ENCODE measurements at regions not wholly inside any gene's neighbourhood (a gene's known extent, or its start where the extent isn't known, plus 50 kb on each side); places are given as distances from the start of the nearest gene placed in this dataset.

- H3K4me1 ChIP-seq (ENCODE audit: control insufficient read depth, insufficient read depth, low read length, poor library complexity, severe bottlenecking) = no peaks in the 10 kb centered on the region
- H3K9me3 ChIP-seq (ENCODE audit: control insufficient read depth in 2 of 2, low read length in 2 of 2) = peaks cover 0 to 7% of the 10 kb centered on the region in 2 experiments
- DNase-seq (no peak), ATAC-seq (ENCODE audit: low read depth in 2 of 2) (no peak)
- no peaks in the 10 kb centered on the region for H3K36me3 Mint-ChIP-seq
- H3K9me3 Mint-ChIP-seq = peaks cover 0 to 18% (median 6%) of the 10 kb centered on the region in 7 donors
- no peak overlapping the region for H3K27ac ChIP-seq (ENCODE audit: insufficient read depth, low read length, poor library complexity, severe bottlenecking)
- no peak overlapping the region for H3K4me3 Mint-ChIP-seq
- no peaks in the 10 kb centered on the region for H3K4me1 Mint-ChIP-seq
- H3K36me3 ChIP-seq (ENCODE audit: control insufficient read depth, insufficient read depth, low read length) = no peaks in the 10 kb centered on the region
- H3K27me3 ChIP-seq (ENCODE audit: control insufficient read depth, insufficient read depth, low read length) = no peaks in the 10 kb centered on the region
- H3K27me3 Mint-ChIP-seq = no peaks in the 10 kb centered on the region
- H3K27ac Mint-ChIP-seq = no peak overlapping the region
- no peak overlapping the region for H3K4me3 ChIP-seq (ENCODE audit: low read depth, low read length)
These were observed 706.3 kb upstream of the TENM3 start for GRCh38 chr4:181536811-181537434.

- no peak overlapping the region for H3K4me3 Mint-ChIP-seq
- peaks cover 0 to 14% (median 7%) of the 10 kb centered on the region in 7 donors for H3K9me3 Mint-ChIP-seq
- Histone ChIP-seq H3K9me3 (ENCODE audit: control insufficient read depth in 2 of 2, low read length in 2 of 2) (peaks cover 0 to 7% of the 10 kb centered on the region in 2 experiments), H3K4me3 (ENCODE audit: low read depth, low read length) (no peak overlapping the region), H3K4me1 (ENCODE audit: control insufficient read depth, insufficient read depth, low read length, poor library complexity, severe bottlenecking) (no peaks in the 10 kb centered on the region), H3K36me3 (ENCODE audit: control insufficient read depth, insufficient read depth, low read length) (no peaks in the 10 kb centered on the region), H3K27me3 (ENCODE audit: control insufficient read depth, insufficient read depth, low read length) (no peaks in the 10 kb centered on the region), H3K27ac (ENCODE audit: insufficient read depth, low read length, poor library complexity, severe bottlenecking) (no peak overlapping the region)
- ATAC-seq (ENCODE audit: low read depth in 2 of 2) (no peak), DNase-seq (no peak)
- no peaks in the 10 kb centered on the region for H3K4me1 Mint-ChIP-seq
- H3K36me3 Mint-ChIP-seq = no peaks in the 10 kb centered on the region
- H3K27me3 Mint-ChIP-seq = no peaks in the 10 kb centered on the region
- no peak overlapping the region for H3K27ac Mint-ChIP-seq
These were observed 704.8 kb upstream of the TENM3 start for GRCh38 chr4:181538431-181538830.

- no peak overlapping the region for H3K27ac ChIP-seq (ENCODE audit: insufficient read depth, low read length, poor library complexity, severe bottlenecking)
- Mint-ChIP-seq H3K36me3 (no peaks in the 10 kb centered on the region), H3K27ac (no peak overlapping the region), H3K4me3 (no peak overlapping the region), H3K27me3 (no peaks in the 10 kb centered on the region), H3K4me1 (no peaks in the 10 kb centered on the region), H3K9me3 (peaks cover 0 to 11% (median 7%) of the 10 kb centered on the region in 7 donors)
- no peak overlapping the region for H3K4me3 ChIP-seq (ENCODE audit: low read depth, low read length)
- ATAC-seq (ENCODE audit: low read depth in 2 of 2) (no peak), DNase-seq (no peak)
- no peaks in the 10 kb centered on the region for H3K36me3 ChIP-seq (ENCODE audit: control insufficient read depth, insufficient read depth, low read length)
- H3K9me3 ChIP-seq (ENCODE audit: control insufficient read depth in 2 of 2, low read length in 2 of 2) = peaks cover 0 to 2% of the 10 kb centered on the region in 2 experiments
- H3K4me1 ChIP-seq (ENCODE audit: control insufficient read depth, insufficient read depth, low read length, poor library complexity, severe bottlenecking) = no peaks in the 10 kb centered on the region
- H3K27me3 ChIP-seq (ENCODE audit: control insufficient read depth, insufficient read depth, low read length) = no peaks in the 10 kb centered on the region
These were observed 701.8 kb upstream of the TENM3 start for GRCh38 chr4:181541396-181541795.

GRCh38 chr4:181548873-181549575, 694.2 kb upstream of the TENM3 start:
- no peak overlapping the region for H3K4me3 Mint-ChIP-seq
- no peaks in the 10 kb centered on the region for H3K4me1 Mint-ChIP-seq
- Histone ChIP-seq H3K27ac (ENCODE audit: insufficient read depth, low read length, poor library complexity, severe bottlenecking) (no peak overlapping the region), H3K9me3 (ENCODE audit: control insufficient read depth in 2 of 2, low read length in 2 of 2) (no peaks in the 10 kb centered on the region), H3K4me1 (ENCODE audit: control insufficient read depth, insufficient read depth, low read length, poor library complexity, severe bottlenecking) (no peaks in the 10 kb centered on the region), H3K4me3 (ENCODE audit: low read depth, low read length) (no peak overlapping the region), H3K27me3 (ENCODE audit: control insufficient read depth, insufficient read depth, low read length) (no peaks in the 10 kb centered on the region), H3K36me3 (ENCODE audit: control insufficient read depth, insufficient read depth, low read length) (no peaks in the 10 kb centered on the region)
- H3K9me3 Mint-ChIP-seq = peaks cover 2 to 21% (median 4%) of the 10 kb centered on the region in 7 donors
- ATAC-seq (ENCODE audit: low read depth in 2 of 2) = no peak
- no peak overlapping the region for H3K27ac Mint-ChIP-seq
- no peaks in the 10 kb centered on the region for H3K27me3 Mint-ChIP-seq
- no peaks in the 10 kb centered on the region for H3K36me3 Mint-ChIP-seq
- DNase-seq = no peak

- Mint-ChIP-seq H3K4me1 (no peaks in the 10 kb centered on the region), H3K4me3 (no peak overlapping the region), H3K27me3 (no peaks in the 10 kb centered on the region), H3K27ac (no peak overlapping the region), H3K9me3 (peaks cover 2 to 18% (median 4%) of the 10 kb centered on the region in 7 donors), H3K36me3 (no peaks in the 10 kb centered on the region)
- H3K9me3 ChIP-seq (ENCODE audit: control insufficient read depth in 2 of 2, low read length in 2 of 2) = no peaks in the 10 kb centered on the region
- DNase-seq = no peak
- no peaks in the 10 kb centered on the region for H3K27me3 ChIP-seq (ENCODE audit: control insufficient read depth, insufficient read depth, low read length)
- H3K4me3 ChIP-seq (ENCODE audit: low read depth, low read length) = no peak overlapping the region
- ATAC-seq (ENCODE audit: low read depth in 2 of 2) = no peak
- H3K36me3 ChIP-seq (ENCODE audit: control insufficient read depth, insufficient read depth, low read length) = no peaks in the 10 kb centered on the region
- no peaks in the 10 kb centered on the region for H3K4me1 ChIP-seq (ENCODE audit: control insufficient read depth, insufficient read depth, low read length, poor library complexity, severe bottlenecking)
- no peak overlapping the region for H3K27ac ChIP-seq (ENCODE audit: insufficient read depth, low read length, poor library complexity, severe bottlenecking)
These were observed 693.5 kb upstream of the TENM3 start for GRCh38 chr4:181549576-181550188.

DNA sequence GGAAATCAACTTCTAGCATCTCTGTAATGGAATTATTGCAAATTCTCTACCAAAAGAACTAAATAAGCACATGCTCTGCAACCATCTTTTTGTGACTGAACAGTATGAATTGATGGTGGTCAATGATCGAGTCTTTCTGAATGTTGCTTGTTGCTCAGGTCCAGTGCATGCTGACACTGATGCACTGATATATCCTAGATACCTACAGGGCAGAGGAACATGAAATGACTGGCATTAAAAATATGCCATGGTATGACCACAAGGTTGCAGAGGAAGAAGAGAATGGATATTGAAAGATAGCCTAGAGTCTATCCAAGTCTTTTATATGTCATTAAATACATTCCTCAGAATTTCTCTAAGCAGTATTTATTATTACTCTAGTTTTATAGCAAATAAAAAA, 692.8 kb upstream of the TENM3 start:
- no peak overlapping the region for H3K4me3 Mint-ChIP-seq
- no peaks in the 10 kb centered on the region for H3K4me1 ChIP-seq (ENCODE audit: control insufficient read depth, insufficient read depth, low read length, poor library complexity, severe bottlenecking)
- no peaks in the 10 kb centered on the region for H3K27me3 ChIP-seq (ENCODE audit: control insufficient read depth, insufficient read depth, low read length)
- H3K36me3 ChIP-seq (ENCODE audit: control insufficient read depth, insufficient read depth, low read length) = no peaks in the 10 kb centered on the region
- ATAC-seq (ENCODE audit: low read depth in 2 of 2) (no peak), DNase-seq (no peak)
- no peak overlapping the region for H3K27ac ChIP-seq (ENCODE audit: insufficient read depth, low read length, poor library complexity, severe bottlenecking)
- peaks cover 2 to 13% (median 4%) of the 10 kb centered on the region in 7 donors for H3K9me3 Mint-ChIP-seq
- H3K9me3 ChIP-seq (ENCODE audit: control insufficient read depth in 2 of 2, low read length in 2 of 2) = no peaks in the 10 kb centered on the region
- no peaks in the 10 kb centered on the region for H3K4me1 Mint-ChIP-seq
- no peaks in the 10 kb centered on the region for H3K36me3 Mint-ChIP-seq
- no peaks in the 10 kb centered on the region for H3K27me3 Mint-ChIP-seq
- no peak overlapping the region for H3K27ac Mint-ChIP-seq
- no peak overlapping the region for H3K4me3 ChIP-seq (ENCODE audit: low read depth, low read length)

GRCh38 chr4:181559637-181560036, 683.6 kb upstream of the TENM3 start:
- Histone ChIP-seq H3K4me1 (ENCODE audit: control insufficient read depth, insufficient read depth, low read length, poor library complexity, severe bottlenecking) (no peaks in the 10 kb centered on the region), H3K27me3 (ENCODE audit: control insufficient read depth, insufficient read depth, low read length) (no peaks in the 10 kb centered on the region), H3K4me3 (ENCODE audit: low read depth, low read length) (no peak overlapping the region), H3K27ac (ENCODE audit: insufficient read depth, low read length, poor library complexity, severe bottlenecking) (no peak overlapping the region), H3K9me3 (ENCODE audit: control insufficient read depth in 2 of 2, low read length in 2 of 2) (no peaks in the 10 kb centered on the region), H3K36me3 (ENCODE audit: control insufficient read depth, insufficient read depth, low read length) (no peaks in the 10 kb centered on the region)
- no peak overlapping the region for H3K27ac Mint-ChIP-seq
- no peaks in the 10 kb centered on the region for H3K27me3 Mint-ChIP-seq
- ATAC-seq (ENCODE audit: low read depth in 2 of 2) = no peak
- H3K4me3 Mint-ChIP-seq = no peak overlapping the region
- H3K9me3 Mint-ChIP-seq = peaks cover 0 to 14% (median 2%) of the 10 kb centered on the region in 7 donors
- no peaks in the 10 kb centered on the region for H3K36me3 Mint-ChIP-seq
- H3K4me1 Mint-ChIP-seq = no peaks in the 10 kb centered on the region
- DNase-seq = no peak
